Panc1 (cell line): ENCODE measurements at regions not wholly inside any gene's neighbourhood (a gene's known extent, or its start where the extent isn't known, plus 50 kb on each side); places are given as distances from the start of the nearest gene placed in this dataset.

Source experiments
- ATAC-seq: fragments of 200-7000 bp; cut with Tn5 transposase; 2 replicates; pipeline ENCODE4 v1.9.1; 2020; ENCODE audit warnings: mild to moderate bottlenecking, moderate library complexity
- BruUV-seq: library from RNA; stranded (reverse); fragments of 400-500 nt; replicated peaks from 2 replicates; lab custom pipeline; 2021; lab: Mats Ljungman, UMichigan
- CTCF ChIA-PET: fragments of 300-600 bp; sonication (Branson Sonifier 250); formaldehyde crosslinking; loops from one replicate; lab custom pipeline; 2022; ENCODE audit warnings: antibody characterized with exemption; lab: Charles Lee
- POLR2A ChIA-PET: fragments of 300-600 bp; sonication (Branson Sonifier 250); formaldehyde crosslinking; loops from one replicate; lab custom pipeline; 2022; ENCODE audit warnings: antibody characterized with exemption; lab: Charles Lee
- DNase-seq: peaks from one replicate; pipeline ENCODE4 v3.0.0-alpha.2; 2010; ENCODE audit warnings: low read depth, low spot score
- H3K27ac ChIP-seq: 2 replicates; pipeline ENCODE4 v1.5.1; 2011; ENCODE audit warnings: mild to moderate bottlenecking, low read length, inconsistent platforms
- H3K27me3 ChIP-seq: fragments of 200-500 bp; sonication (Bioruptor generic); 2 replicates; pipeline ENCODE4 v1.6.0; 2014; ENCODE audit warnings: low read length, inconsistent platforms; ENCODE audit not compliant: control insufficient read depth, insufficient read depth
- H3K36me3 ChIP-seq: fragments of 200-500 bp; sonication (Bioruptor generic); 2 replicates; pipeline ENCODE4 v1.5.1; 2014; ENCODE audit warnings: inconsistent platforms, mild to moderate bottlenecking, low read length, moderate library complexity; ENCODE audit not compliant: control insufficient read depth, insufficient read depth
- H3K4me1 ChIP-seq: 2 replicates; pipeline ENCODE4 v1.5.1; 2011; ENCODE audit warnings: inconsistent platforms, mild to moderate bottlenecking, low read length, moderate library complexity; ENCODE audit not compliant: control insufficient read depth, insufficient read depth
- H3K4me3 ChIP-seq, 2 experiments: 2 replicates each; pipeline ENCODE4 v1.5.1; 2011 to 2012; ENCODE audit warnings: low read depth in 2 of 2, low read length in 2 of 2, mild to moderate bottlenecking in 2 of 2, inconsistent platforms in 1 of 2, moderate library complexity in 1 of 2
- H3K9me3 ChIP-seq: fragments of 200-500 bp; sonication (Bioruptor generic); 2 replicates; pipeline ENCODE4 v1.5.1; 2014; ENCODE audit warnings: low read depth, mild to moderate bottlenecking, inconsistent platforms, low read length, moderate library complexity; ENCODE audit not compliant: control insufficient read depth, insufficient read depth
- POLR2AphosphoS5 ChIP-seq: IDR thresholded peaks from 2 replicates; pipeline ENCODE4 v1.6.1; 2012; ENCODE audit warnings: mild to moderate bottlenecking, low read depth, low read length, moderate library complexity
- SIN3A ChIP-seq: IDR thresholded peaks from 2 replicates; pipeline ENCODE4 v1.6.1; 2012; ENCODE audit warnings: low read depth, mild to moderate bottlenecking, low read length, moderate library complexity, borderline replicate concordance; ENCODE audit not compliant: insufficient read depth
- TCF7L2 ChIP-seq: IDR thresholded peaks from 2 replicates; pipeline ENCODE4 v1.6.1; 2011; ENCODE audit warnings: mild to moderate bottlenecking, low read depth, low read length, inconsistent platforms
- in situ Hi-C: cut with HindIII; loops from 2 replicates; pipeline ENCODE4 v1.10.0; 2016; ENCODE audit warnings: low sequenced_read_pairs, low pct_unique_long_range_greater_than_20kb
- intact Hi-C: fragments of 100-400 bp; cut with micrococcal nuclease; formaldehyde crosslinking; loops from one replicate; pipeline ENCODE4 v1.10.0; 2022; ENCODE audit not compliant: unreplicated experiment
- TF ChIP-seq, protein P1 (sequence below), 2 experiments: IDR thresholded peaks; 2 replicates each; pipeline ENCODE4 v1.6.1; 2011 to 2012; ENCODE audit warnings: low read depth in 2 of 2, control low read depth in 1 of 2, low read length in 1 of 2, mild to moderate bottlenecking in 1 of 2, moderate library complexity in 1 of 2; ENCODE audit not compliant: insufficient read depth in 1 of 2
- TF ChIP-seq, protein P2 (sequence below): fragments of 450-650 bp; IDR thresholded peaks from 2 replicates; pipeline ENCODE4 v1.5.1; 2017; ENCODE audit warnings: mild to moderate bottlenecking

DNA sequence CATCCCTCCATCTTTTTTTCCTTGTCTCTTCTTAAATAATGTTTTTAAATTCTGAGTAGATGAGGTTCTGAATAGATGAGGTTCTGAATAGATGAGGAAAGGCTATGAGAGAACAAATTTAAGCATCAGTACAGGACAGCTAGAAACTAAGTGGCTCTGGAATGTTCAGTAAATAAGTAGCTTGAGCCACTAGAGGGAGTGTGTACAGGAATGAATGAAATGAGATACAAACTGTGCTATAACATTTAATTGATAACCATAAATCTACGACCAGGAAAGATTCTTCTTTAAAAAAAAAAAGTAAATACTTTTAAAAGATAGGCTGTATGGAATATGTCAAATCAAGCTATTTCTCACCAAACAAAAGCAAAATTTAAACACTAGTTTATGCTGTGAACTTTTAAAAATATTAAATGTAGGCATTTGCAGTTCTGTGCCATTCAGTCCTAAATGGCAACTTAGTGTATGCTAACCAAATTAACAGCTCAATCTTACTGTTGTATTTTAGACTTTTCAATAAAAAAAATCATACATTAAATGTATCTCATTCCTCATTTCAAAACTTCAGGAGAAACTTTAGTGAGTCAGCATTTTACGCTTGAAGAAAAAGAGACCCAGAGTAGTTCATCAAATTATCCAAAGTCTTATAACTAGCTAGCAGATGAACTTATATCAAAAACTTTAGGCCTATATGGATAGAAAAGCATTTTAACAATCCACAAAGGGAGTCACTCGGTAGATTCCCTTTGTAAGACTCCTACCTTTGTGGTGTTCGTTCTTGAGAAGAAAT is 70.4 kb upstream of the SNX2 start:
- intact Hi-C loops = no loop called here
- CTCF ChIA-PET = interaction anchor here (0.6 to 0.8 kb wide), 3 partner anchors 49 to 809 kb away, joined by 3 to 6 read pairs (median 4); no protein-coding TSS in a partner anchor

DNA sequence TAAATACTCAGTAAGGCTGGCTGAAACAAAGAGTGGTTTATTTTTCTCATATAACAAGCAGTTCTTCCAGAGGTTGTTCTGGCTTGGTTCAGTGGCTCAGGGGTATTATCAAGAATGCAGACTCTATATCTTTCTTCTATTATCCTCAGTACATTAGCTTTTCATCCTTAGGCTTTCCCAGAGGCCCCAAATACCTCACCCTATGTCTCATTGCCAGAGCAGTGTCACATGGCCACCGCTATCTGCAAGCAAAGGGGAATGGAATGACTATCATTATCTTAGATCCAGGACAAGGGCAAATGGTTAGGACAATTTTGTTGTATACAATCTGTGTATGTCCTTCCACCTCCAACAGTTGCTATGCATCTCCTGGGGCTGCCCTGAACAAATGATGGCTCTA is 69.0 kb upstream of the SNX2 start:
- intact Hi-C loops = no loop called here
- BruUV-seq = no TSS peak

More for the DNA sequence above, 70.4 kb upstream of the SNX2 start:
- TF ChIP-seq POLR2AphosphoS5 = no peak
- TF ChIP-seq, protein P1, sequence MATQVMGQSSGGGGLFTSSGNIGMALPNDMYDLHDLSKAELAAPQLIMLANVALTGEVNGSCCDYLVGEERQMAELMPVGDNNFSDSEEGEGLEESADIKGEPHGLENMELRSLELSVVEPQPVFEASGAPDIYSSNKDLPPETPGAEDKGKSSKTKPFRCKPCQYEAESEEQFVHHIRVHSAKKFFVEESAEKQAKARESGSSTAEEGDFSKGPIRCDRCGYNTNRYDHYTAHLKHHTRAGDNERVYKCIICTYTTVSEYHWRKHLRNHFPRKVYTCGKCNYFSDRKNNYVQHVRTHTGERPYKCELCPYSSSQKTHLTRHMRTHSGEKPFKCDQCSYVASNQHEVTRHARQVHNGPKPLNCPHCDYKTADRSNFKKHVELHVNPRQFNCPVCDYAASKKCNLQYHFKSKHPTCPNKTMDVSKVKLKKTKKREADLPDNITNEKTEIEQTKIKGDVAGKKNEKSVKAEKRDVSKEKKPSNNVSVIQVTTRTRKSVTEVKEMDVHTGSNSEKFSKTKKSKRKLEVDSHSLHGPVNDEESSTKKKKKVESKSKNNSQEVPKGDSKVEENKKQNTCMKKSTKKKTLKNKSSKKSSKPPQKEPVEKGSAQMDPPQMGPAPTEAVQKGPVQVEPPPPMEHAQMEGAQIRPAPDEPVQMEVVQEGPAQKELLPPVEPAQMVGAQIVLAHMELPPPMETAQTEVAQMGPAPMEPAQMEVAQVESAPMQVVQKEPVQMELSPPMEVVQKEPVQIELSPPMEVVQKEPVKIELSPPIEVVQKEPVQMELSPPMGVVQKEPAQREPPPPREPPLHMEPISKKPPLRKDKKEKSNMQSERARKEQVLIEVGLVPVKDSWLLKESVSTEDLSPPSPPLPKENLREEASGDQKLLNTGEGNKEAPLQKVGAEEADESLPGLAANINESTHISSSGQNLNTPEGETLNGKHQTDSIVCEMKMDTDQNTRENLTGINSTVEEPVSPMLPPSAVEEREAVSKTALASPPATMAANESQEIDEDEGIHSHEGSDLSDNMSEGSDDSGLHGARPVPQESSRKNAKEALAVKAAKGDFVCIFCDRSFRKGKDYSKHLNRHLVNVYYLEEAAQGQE (IDR thresholded peaks at IDR 0.05; ENCODE audit: insufficient read depth in 1 of 2, low read depth in 2 of 2, low read length in 1 of 2) = no peak
- TF ChIP-seq, protein P2, sequence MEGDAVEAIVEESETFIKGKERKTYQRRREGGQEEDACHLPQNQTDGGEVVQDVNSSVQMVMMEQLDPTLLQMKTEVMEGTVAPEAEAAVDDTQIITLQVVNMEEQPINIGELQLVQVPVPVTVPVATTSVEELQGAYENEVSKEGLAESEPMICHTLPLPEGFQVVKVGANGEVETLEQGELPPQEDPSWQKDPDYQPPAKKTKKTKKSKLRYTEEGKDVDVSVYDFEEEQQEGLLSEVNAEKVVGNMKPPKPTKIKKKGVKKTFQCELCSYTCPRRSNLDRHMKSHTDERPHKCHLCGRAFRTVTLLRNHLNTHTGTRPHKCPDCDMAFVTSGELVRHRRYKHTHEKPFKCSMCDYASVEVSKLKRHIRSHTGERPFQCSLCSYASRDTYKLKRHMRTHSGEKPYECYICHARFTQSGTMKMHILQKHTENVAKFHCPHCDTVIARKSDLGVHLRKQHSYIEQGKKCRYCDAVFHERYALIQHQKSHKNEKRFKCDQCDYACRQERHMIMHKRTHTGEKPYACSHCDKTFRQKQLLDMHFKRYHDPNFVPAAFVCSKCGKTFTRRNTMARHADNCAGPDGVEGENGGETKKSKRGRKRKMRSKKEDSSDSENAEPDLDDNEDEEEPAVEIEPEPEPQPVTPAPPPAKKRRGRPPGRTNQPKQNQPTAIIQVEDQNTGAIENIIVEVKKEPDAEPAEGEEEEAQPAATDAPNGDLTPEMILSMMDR = peak; percentile 75; the same call in 1 of the 2 replicates
- H3K9me3 ChIP-seq = no peaks in the 10 kb centered on the region
- no peak overlapping the region for H3K4me3 ChIP-seq
- in situ Hi-C loops = no loop called here
- H3K36me3 ChIP-seq = no peaks in the 10 kb centered on the region
- BruUV-seq = no TSS peak
- DNase-seq = no peak
- 0 out of 2 replicates have a peak overlapping the region, but pooled peaks have one; percentile 21 for H3K27ac ChIP-seq
- H3K4me1 ChIP-seq = no peaks in the 10 kb centered on the region
- POLR2A ChIA-PET = interaction anchor here (0.6 kb wide), 1 partner anchor 39 kb away, joined by 3 read pairs; no protein-coding TSS in a partner anchor
- peak; percentile 86 for ATAC-seq
- no peaks in the 10 kb centered on the region; the same call in 1 of the 2 replicates for H3K27me3 ChIP-seq

More for the DNA sequence above, 69.0 kb upstream of the SNX2 start:
- ATAC-seq (no peak), DNase-seq (no peak)
- Histone ChIP-seq H3K36me3 (no peaks in the 10 kb centered on the region), H3K27ac (peak overlapping the region; percentile 17; the same call in 1 of the 2 replicates), H3K9me3 (no peaks in the 10 kb centered on the region), H3K27me3 (no peaks in the 10 kb centered on the region), H3K4me1 (no peaks in the 10 kb centered on the region), H3K4me3 (no peak overlapping the region)
- ChIA-PET CTCF (no interaction called here), POLR2A (no interaction called here)
- TF ChIP-seq TCF7L2 (no peak), POLR2AphosphoS5 (no peak), SIN3A (no peak)
- TF ChIP-seq, protein P1 (IDR thresholded peaks at IDR 0.05; ENCODE audit: insufficient read depth in 1 of 2, low read depth in 2 of 2, low read length in 1 of 2) = no peak
- TF ChIP-seq, protein P2 = no peak
- in situ Hi-C loops = no loop called here
